Breast epithelium (tissue), 3 donors: ENCODE measurements at regions not wholly inside any gene's neighbourhood (a gene's known extent, or its start where the extent isn't known, plus 50 kb on each side); places are given as distances from the start of the nearest gene placed in this dataset.

Experiments
- CTCF ChIP-seq, 3 donors: fragments of 450-650 bp; IDR thresholded peaks; one replicate each; pipeline ENCODE4 v1.5.1; 2016 to 2017; ENCODE audit warnings: antibody characterized with exemption in 3 of 3, mild to moderate bottlenecking in 3 of 3, moderate library complexity in 3 of 3
- POLR2AphosphoS5 ChIP-seq, 3 donors: sonication (generic); formaldehyde crosslinking; IDR thresholded peaks; one replicate each; pipeline ENCODE4 v1.6.1; 2017; ENCODE audit warnings: antibody characterized with exemption in 3 of 3

DNA sequence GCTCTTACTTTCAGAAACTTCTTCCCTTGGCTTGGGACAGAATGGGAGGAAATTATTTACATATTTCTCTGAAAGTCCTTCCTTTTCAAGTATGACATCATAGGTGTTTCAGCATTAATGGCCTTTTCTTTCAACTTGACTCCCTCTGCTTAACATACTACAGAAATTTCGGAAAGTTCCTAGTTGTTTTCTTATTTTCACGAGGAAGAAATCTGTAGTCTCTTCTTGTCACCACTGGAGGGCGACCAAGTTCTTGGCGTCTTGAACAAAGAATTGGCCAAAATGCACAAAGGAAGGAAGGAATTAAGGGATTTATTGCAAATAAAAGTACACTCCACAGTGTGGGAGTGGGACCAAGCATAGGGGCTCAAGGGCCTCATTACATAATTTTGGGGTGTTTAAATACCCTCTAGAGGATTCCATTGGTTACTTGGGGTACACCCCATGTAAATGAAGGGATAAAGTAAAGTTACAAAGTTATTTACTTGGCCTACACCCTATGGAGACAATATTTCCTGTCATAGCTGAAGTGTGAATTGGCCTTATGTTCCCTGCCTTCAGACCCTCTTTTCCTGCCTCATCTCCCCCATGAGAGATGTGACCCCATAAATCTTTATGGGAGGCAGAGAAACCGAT is 70.4 kb downstream of the RPL10L start:
- TF ChIP-seq POLR2AphosphoS5 (IDR thresholded peaks at IDR 0.05) (no peak), CTCF (IDR thresholded peaks at IDR 0.05) (no peak)
